ENCODE measurements at regions not wholly inside any gene's neighbourhood (a gene's known extent, or its start where the extent isn't known, plus 50 kb on each side); places are given as distances from the start of the nearest gene placed in this dataset.
"Not testable (repeated sequence)": the region's sequence is repeated elsewhere in the genome, so short reads cannot be mapped to it uniquely, and the experiment has no call there.

DNA sequence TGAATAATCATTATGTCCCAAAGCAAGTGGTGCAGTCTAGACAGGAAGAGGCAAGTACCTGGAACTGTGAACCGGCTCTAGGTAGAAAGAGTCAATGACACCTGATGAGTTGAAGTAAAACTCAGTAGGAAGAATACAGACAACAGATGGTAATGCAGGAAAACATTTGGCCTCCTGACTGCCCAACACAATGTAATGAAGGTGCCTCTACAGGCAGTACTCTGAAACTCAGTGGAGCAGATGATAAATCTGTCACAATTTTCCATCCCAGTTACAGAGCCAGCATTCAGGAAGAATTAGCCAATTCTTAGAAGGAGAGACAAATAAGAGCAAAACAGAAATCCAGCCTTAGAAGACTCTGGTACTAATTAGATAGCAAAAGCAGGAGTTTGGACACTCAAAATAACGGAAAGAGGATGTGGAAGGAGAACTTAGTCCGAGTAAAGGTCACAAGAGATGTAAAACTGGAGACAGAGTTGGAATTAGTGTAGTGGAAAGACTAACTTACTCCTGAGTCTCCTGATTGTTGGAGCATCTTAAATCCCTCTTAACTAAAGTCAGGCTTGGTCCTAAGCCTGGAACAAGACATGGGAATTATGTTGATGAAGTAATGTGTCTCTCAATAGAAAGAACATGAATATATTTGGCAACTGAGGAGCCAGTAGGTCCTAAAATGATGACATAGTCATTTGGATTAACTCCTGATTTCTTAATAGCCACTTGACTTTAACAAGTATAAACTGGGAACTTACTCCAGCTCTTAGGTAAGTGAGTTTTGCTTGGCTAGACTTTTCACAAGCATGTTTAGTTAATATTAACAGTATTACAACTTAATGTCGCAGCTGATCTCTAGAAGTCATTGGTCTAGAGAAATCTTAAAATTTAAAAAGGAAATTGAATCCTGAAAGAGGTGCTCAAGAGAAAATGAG is 457.3 kb upstream of the MIR17HG start:
- H3K4me1 ChIP-seq (ENCODE audit: control insufficient read depth in 4 of 4, insufficient read depth in 4 of 4, low read length in 3 of 4): no peaks in the 10 kb centered on the region
- H3K4me3 ChIP-seq (ENCODE audit: low read depth in 1 of 3, low read length in 3 of 3): no peak overlapping the region
- H3K9ac ChIP-seq (ENCODE audit: low read depth in 1 of 2, low read length in 2 of 2): no peak overlapping the region
- 60% methylated on average over 4 of the region's 4 CpGs for WGBS
- no peaks in the 10 kb centered on the region for H3K36me3 ChIP-seq (ENCODE audit: control insufficient read depth in 4 of 4, insufficient read depth in 3 of 4, low read depth in 1 of 4, low read length in 3 of 4)
- H3K9me3 ChIP-seq (ENCODE audit: control insufficient read depth in 4 of 4, low read length in 3 of 4): no peaks in the 10 kb centered on the region
- H3K27ac ChIP-seq (ENCODE audit: low read depth in 1 of 2, low read length in 2 of 2): no peak overlapping the region
- no peaks in the 10 kb centered on the region for H3K27me3 ChIP-seq (ENCODE audit: control insufficient read depth in 4 of 4, insufficient read depth in 4 of 4, low read length in 3 of 4)
- no peak for DNase-seq (ENCODE audit: low spot score)
- TF ChIP-seq TAF1 (conservative IDR thresholded peaks at IDR 0.05) (no peak), HNF4A (conservative IDR thresholded peaks at IDR 0.05) (no peak)
- TF ChIP-seq, protein P1, sequence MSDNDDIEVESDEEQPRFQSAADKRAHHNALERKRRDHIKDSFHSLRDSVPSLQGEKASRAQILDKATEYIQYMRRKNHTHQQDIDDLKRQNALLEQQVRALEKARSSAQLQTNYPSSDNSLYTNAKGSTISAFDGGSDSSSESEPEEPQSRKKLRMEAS (IDR thresholded peaks at IDR 0.05): no peak

DNA sequence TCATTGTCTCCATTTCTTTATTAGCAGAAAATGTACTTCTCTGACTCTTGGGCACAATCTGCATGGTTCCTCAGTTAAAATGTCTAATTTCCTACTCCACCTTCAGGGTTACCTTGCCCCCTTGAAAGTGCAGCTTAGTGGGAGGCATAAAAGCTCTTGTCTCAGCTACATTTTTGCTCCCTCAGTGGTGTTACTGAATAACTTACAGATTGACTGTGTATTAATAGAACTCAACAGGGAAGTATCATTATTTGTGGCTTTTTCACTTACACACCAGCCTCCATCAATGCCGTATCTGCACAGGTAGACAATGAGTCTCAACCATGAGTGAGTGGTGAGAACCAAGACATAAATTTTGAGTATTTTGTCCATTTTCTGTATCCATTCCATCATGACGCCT is 456.2 kb upstream of the MIR17HG start:
- TF ChIP-seq HNF4A (conservative IDR thresholded peaks at IDR 0.05) (no peak), EGR1 (IDR thresholded peaks at IDR 0.05; ENCODE audit: low read depth in 2 of 2) (no peak), YY1 (IDR thresholded peaks at IDR 0.05) (no peak), JUND (IDR thresholded peaks at IDR 0.05) (no peak), RXRA (IDR thresholded peaks at IDR 0.05) (no peak), TAF1 (conservative IDR thresholded peaks at IDR 0.05) (no peak), GABPA (IDR thresholded peaks at IDR 0.05 in 1 of 2, conservative IDR thresholded peaks at IDR 0.05 in 1 of 2) (no peak), HNF4G (IDR thresholded peaks at IDR 0.05) (no peak), FOXA1 (IDR thresholded peaks at IDR 0.05) (no peak), SP1 (IDR thresholded peaks at IDR 0.05) (no peak), RAD21 (IDR thresholded peaks at IDR 0.05) (no peak), FOXA2 (IDR thresholded peaks at IDR 0.05) (no peak), NR2F2 (IDR thresholded peaks at IDR 0.05) (no peak)
- TF ChIP-seq, protein P1 (IDR thresholded peaks at IDR 0.05): no peak
- TF ChIP-seq, protein P2, sequence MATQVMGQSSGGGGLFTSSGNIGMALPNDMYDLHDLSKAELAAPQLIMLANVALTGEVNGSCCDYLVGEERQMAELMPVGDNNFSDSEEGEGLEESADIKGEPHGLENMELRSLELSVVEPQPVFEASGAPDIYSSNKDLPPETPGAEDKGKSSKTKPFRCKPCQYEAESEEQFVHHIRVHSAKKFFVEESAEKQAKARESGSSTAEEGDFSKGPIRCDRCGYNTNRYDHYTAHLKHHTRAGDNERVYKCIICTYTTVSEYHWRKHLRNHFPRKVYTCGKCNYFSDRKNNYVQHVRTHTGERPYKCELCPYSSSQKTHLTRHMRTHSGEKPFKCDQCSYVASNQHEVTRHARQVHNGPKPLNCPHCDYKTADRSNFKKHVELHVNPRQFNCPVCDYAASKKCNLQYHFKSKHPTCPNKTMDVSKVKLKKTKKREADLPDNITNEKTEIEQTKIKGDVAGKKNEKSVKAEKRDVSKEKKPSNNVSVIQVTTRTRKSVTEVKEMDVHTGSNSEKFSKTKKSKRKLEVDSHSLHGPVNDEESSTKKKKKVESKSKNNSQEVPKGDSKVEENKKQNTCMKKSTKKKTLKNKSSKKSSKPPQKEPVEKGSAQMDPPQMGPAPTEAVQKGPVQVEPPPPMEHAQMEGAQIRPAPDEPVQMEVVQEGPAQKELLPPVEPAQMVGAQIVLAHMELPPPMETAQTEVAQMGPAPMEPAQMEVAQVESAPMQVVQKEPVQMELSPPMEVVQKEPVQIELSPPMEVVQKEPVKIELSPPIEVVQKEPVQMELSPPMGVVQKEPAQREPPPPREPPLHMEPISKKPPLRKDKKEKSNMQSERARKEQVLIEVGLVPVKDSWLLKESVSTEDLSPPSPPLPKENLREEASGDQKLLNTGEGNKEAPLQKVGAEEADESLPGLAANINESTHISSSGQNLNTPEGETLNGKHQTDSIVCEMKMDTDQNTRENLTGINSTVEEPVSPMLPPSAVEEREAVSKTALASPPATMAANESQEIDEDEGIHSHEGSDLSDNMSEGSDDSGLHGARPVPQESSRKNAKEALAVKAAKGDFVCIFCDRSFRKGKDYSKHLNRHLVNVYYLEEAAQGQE (IDR thresholded peaks at IDR 0.05): no peak
- TF ChIP-seq, protein P3, sequence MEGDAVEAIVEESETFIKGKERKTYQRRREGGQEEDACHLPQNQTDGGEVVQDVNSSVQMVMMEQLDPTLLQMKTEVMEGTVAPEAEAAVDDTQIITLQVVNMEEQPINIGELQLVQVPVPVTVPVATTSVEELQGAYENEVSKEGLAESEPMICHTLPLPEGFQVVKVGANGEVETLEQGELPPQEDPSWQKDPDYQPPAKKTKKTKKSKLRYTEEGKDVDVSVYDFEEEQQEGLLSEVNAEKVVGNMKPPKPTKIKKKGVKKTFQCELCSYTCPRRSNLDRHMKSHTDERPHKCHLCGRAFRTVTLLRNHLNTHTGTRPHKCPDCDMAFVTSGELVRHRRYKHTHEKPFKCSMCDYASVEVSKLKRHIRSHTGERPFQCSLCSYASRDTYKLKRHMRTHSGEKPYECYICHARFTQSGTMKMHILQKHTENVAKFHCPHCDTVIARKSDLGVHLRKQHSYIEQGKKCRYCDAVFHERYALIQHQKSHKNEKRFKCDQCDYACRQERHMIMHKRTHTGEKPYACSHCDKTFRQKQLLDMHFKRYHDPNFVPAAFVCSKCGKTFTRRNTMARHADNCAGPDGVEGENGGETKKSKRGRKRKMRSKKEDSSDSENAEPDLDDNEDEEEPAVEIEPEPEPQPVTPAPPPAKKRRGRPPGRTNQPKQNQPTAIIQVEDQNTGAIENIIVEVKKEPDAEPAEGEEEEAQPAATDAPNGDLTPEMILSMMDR (IDR thresholded peaks at IDR 0.05; ENCODE audit: low read depth, low read length, missing input control): no peak
- TF ChIP-seq, protein P4, sequence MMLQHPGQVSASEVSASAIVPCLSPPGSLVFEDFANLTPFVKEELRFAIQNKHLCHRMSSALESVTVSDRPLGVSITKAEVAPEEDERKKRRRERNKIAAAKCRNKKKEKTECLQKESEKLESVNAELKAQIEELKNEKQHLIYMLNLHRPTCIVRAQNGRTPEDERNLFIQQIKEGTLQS (IDR thresholded peaks at IDR 0.05): no peak
- no peak overlapping the region for H3K4me3 ChIP-seq (ENCODE audit: low read depth in 1 of 3, low read length in 3 of 3)
- 78% methylated on average over 2 of the region's 2 CpGs for WGBS
- no peaks in the 10 kb centered on the region for H3K4me1 ChIP-seq (ENCODE audit: control insufficient read depth in 4 of 4, insufficient read depth in 4 of 4, low read length in 3 of 4)
- H3K9me3 ChIP-seq (ENCODE audit: control insufficient read depth in 4 of 4, low read length in 3 of 4): no peaks in the 10 kb centered on the region
- H3K36me3 ChIP-seq (ENCODE audit: control insufficient read depth in 4 of 4, insufficient read depth in 3 of 4, low read depth in 1 of 4, low read length in 3 of 4): no peaks in the 10 kb centered on the region
- no peak overlapping the region for H3K27ac ChIP-seq (ENCODE audit: low read depth in 1 of 2, low read length in 2 of 2)
- DNase-seq (ENCODE audit: low spot score): no peak
- no peaks in the 10 kb centered on the region for H3K27me3 ChIP-seq (ENCODE audit: control insufficient read depth in 4 of 4, insufficient read depth in 4 of 4, low read length in 3 of 4)
- H3K9ac ChIP-seq (ENCODE audit: low read depth in 1 of 2, low read length in 2 of 2): no peak overlapping the region

DNA sequence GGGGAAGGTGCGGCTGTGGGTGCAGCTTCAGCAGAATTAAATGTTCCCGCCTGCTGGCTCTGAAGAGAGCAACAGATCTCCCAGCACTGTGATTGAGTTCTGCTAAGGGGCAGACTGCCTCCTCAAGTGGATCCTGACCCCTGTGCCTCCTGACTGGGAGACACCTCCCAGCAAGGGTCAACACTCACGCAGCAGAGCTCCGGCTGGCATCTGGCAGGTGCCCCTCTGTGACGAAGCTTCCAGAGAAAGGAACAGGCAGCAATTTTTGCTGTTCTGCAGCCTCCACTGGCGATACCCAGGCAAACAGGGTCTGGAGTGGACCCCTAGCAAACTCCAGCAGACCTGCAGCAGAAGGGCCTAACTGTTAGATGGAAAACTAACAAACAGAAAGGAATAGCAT is 454.3 kb upstream of the MIR17HG start:
- 79% methylated on average over 6 of the region's 6 CpGs for whole genome bisulfite sequencing
- not testable (repeated sequence) for H3K9me3 ChIP-seq (ENCODE audit: control insufficient read depth in 4 of 4, low read length in 3 of 4); DNase-seq (ENCODE audit: low spot score); H3K27me3 ChIP-seq (ENCODE audit: control insufficient read depth in 4 of 4, insufficient read depth in 4 of 4, low read length in 3 of 4); H3K4me3 ChIP-seq (ENCODE audit: low read depth in 1 of 3, low read length in 3 of 3); H3K36me3 ChIP-seq (ENCODE audit: control insufficient read depth in 4 of 4, insufficient read depth in 3 of 4, low read depth in 1 of 4, low read length in 3 of 4); H3K9ac ChIP-seq (ENCODE audit: low read depth in 1 of 2, low read length in 2 of 2); H3K4me1 ChIP-seq (ENCODE audit: control insufficient read depth in 4 of 4, insufficient read depth in 4 of 4, low read length in 3 of 4); H3K27ac ChIP-seq (ENCODE audit: low read depth in 1 of 2, low read length in 2 of 2)

Measured in liver (tissue), 8 donors.